Mesendoderm (in vitro differentiated cells): ENCODE measurements at regions not wholly inside any gene's neighbourhood (a gene's known extent, or its start where the extent isn't known, plus 50 kb on each side); places are given as distances from the start of the nearest gene placed in this dataset.

Experiments
- DNase-seq: peaks from one replicate; pipeline ENCODE4 v3.0.0; 2013
- H2AK5ac ChIP-seq: 2 replicates; pipeline ENCODE4 v1.6.1; 2013; ENCODE audit warnings: low read length, inconsistent platforms
- H2BK120ac ChIP-seq: 2 replicates; pipeline ENCODE4 v1.6.1; 2013; ENCODE audit warnings: low read depth, mild to moderate bottlenecking, low read length, moderate library complexity, mixed read lengths
- H2BK15ac ChIP-seq: replicated peaks from 2 replicates; pipeline ENCODE4 v1.6.1; 2013; ENCODE audit warnings: low read depth, mild to moderate bottlenecking, moderate library complexity
- H2BK5ac ChIP-seq: 2 replicates; pipeline ENCODE4 v1.6.1; 2013; ENCODE audit warnings: low read length, inconsistent platforms
- H3K18ac ChIP-seq: 2 replicates; pipeline ENCODE4 v1.6.1; 2013; ENCODE audit warnings: mild to moderate bottlenecking, low read length, mixed read lengths
- H3K23ac ChIP-seq: one replicate; pipeline ENCODE4 v1.6.1; 2013; ENCODE audit warnings: low read length
- H3K27ac ChIP-seq: 2 replicates; pipeline ENCODE4 v1.5.1; 2013; ENCODE audit warnings: low read depth, mild to moderate bottlenecking, inconsistent platforms, low read length, moderate library complexity
- H3K27me3 ChIP-seq: 2 replicates; pipeline ENCODE4 v1.6.1; 2013; ENCODE audit warnings: low read length, control low read depth, mild to moderate bottlenecking, inconsistent platforms; ENCODE audit not compliant: insufficient read depth, poor library complexity
- H3K36me3 ChIP-seq: 2 replicates; pipeline ENCODE4 v1.6.1; 2013; ENCODE audit warnings: low read length, inconsistent platforms; ENCODE audit not compliant: control insufficient read depth, insufficient read depth
- H3K4ac ChIP-seq: one replicate; pipeline ENCODE4 v1.6.1; 2013; ENCODE audit warnings: low read depth, mild to moderate bottlenecking, low read length, moderate library complexity
- H3K4me1 ChIP-seq: 2 replicates; pipeline ENCODE4 v1.6.1; 2013; ENCODE audit warnings: low read depth, low read length, inconsistent platforms; ENCODE audit not compliant: control insufficient read depth
- H3K4me2 ChIP-seq: 2 replicates; pipeline ENCODE4 v1.6.1; 2013; ENCODE audit warnings: low read length
- H3K4me3 ChIP-seq: 2 replicates; pipeline ENCODE4 v1.5.1; 2013; ENCODE audit warnings: mild to moderate bottlenecking, low read length
- H3K56ac ChIP-seq: one replicate; pipeline ENCODE4 v1.6.1; 2013; ENCODE audit warnings: low read length
- H3K79me1 ChIP-seq: 2 replicates; pipeline ENCODE4 v1.6.1; 2013; ENCODE audit warnings: low read length, inconsistent platforms
- H3K79me2 ChIP-seq: 2 replicates; pipeline ENCODE4 v1.6.1; 2013; ENCODE audit warnings: mild to moderate bottlenecking, low read length; ENCODE audit not compliant: control insufficient read depth, insufficient read depth
- H3K9ac ChIP-seq: 2 replicates; pipeline ENCODE4 v1.6.1; 2013; ENCODE audit warnings: low read length, inconsistent platforms
- H4K5ac ChIP-seq: one replicate; pipeline ENCODE4 v1.6.1; 2013; ENCODE audit warnings: low read length
- H4K8ac ChIP-seq: one replicate; pipeline ENCODE4 v1.6.1; 2013; ENCODE audit warnings: low read depth, mild to moderate bottlenecking, control low read depth, low read length, moderate library complexity
- WGBS: extraction: QIAGEN DNeasy Blood & Tissue Kit; methylation state at CpG from one replicate; pipeline ENCODE4 v1.1.7; 2013; ENCODE audit warnings: low lambda C conversion rate, missing lambda C conversion rate; ENCODE audit not compliant: insufficient coverage; ENCODE audit errors: extremely low coverage; 5-methylcytosine and 5-hydroxymethylcytosine counted together

DNA sequence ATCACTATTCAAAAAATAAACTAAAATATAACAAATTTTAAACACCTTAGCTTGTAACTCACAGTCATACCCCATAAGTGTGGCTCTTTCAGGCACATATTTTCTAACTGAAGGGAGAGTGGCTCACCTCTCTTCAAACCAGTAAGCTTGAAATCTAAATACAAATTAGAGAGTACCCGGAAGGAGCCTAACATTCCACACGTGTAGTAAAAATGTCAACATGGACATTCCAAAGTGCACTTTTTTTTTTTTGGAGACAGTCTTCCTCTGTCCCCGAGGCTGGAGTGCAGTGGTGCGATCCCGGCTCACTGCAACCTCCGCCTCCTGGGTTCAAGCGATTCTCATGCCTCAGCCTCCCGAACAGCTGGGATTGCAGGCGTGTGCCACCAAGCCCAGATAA is 275.6 kb upstream of the ADGRL2 start:
- Histone ChIP-seq H3K79me2 (no peaks in the 10 kb centered on the region), H3K9ac (no peak overlapping the region), H2BK5ac (no peak overlapping the region), H3K27me3 (no peaks in the 10 kb centered on the region), H3K23ac (no peak overlapping the region), H2BK120ac (no peak overlapping the region), H4K8ac (no peak overlapping the region), H3K56ac (no peak overlapping the region), H3K27ac (no peak overlapping the region), H3K4ac (no peak overlapping the region), H3K36me3 (no peaks in the 10 kb centered on the region), H3K4me2 (no peak overlapping the region), H3K4me1 (no peaks in the 10 kb centered on the region), H2AK5ac (no peak overlapping the region), H3K18ac (no peak overlapping the region), H2BK15ac (no peak overlapping the region), H4K5ac (no peak overlapping the region), H3K4me3 (no peak overlapping the region), H3K79me1 (no peaks in the 10 kb centered on the region)
- no peak for DNase-seq
- no CpG with 5 or more reads among the region's 9 CpGs for WGBS

DNA sequence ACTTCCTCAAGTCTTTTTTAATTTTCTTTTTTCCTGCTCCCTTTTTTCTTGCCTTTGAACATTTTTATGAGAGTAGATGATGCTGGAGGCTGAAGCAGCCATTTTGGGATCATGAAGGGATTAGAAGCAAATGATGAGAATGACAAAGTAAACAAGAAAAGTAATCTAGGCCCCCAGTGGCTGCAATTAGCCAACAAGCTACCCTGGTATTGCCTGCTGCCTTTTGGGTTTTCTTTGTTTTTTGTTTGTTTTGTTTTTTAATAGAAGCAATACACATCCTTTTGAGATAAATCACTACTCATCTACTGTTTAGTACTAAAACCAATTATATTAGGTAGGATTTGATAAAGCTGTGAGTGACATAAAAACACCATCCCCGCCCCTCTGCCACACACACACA is 280.7 kb upstream of the ADGRL2 start:
- no CpG with 5 or more reads among the region's 1 CpG for WGBS
- Histone ChIP-seq H3K79me2 (no peaks in the 10 kb centered on the region), H4K5ac (no peak overlapping the region), H3K27ac (no peak overlapping the region), H2BK120ac (no peak overlapping the region), H3K23ac (no peak overlapping the region), H2BK15ac (no peak overlapping the region), H2BK5ac (no peak overlapping the region), H3K18ac (no peak overlapping the region), H3K4me2 (no peak overlapping the region), H3K4ac (no peak overlapping the region), H3K9ac (no peak overlapping the region), H3K4me1 (peaks cover 8% of the 10 kb centered on the region), H2AK5ac (no peak overlapping the region), H3K27me3 (no peaks in the 10 kb centered on the region), H3K36me3 (no peaks in the 10 kb centered on the region), H3K79me1 (no peaks in the 10 kb centered on the region), H3K4me3 (no peak overlapping the region), H3K56ac (no peak overlapping the region), H4K8ac (no peak overlapping the region)
- peak; percentile 53 for DNase-seq

DNA sequence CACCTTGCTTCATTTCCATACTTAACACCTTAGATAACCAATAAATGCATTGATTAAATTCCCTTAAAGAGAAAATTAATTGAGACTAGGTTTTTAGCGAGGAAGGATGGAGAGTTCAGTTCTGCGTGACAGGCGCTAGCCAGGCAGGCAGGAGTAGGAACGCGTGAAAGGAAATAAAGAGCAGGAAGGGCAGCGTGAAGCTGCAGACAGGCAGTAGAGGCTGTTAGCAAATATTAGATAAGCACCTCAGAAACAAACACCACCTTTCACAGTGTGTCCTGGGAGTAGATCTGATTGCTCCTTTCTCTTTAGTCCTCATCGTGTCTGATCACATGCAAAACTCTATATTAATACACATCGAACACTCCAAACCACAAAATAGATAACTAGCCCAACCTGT is 282.7 kb upstream of the ADGRL2 start:
- no CpG with 5 or more reads among the region's 8 CpGs for WGBS
- H3K4me1 ChIP-seq = peaks cover 11% of the 10 kb centered on the region
- H4K8ac ChIP-seq = no peak overlapping the region
- no peak overlapping the region for H3K4me2 ChIP-seq
- no peak overlapping the region for H3K27ac ChIP-seq
- no peak overlapping the region for H3K4me3 ChIP-seq
- H3K79me1 ChIP-seq = no peaks in the 10 kb centered on the region
- H3K23ac ChIP-seq = no peak overlapping the region
- no peaks in the 10 kb centered on the region for H3K27me3 ChIP-seq
- H2BK15ac ChIP-seq = no peak overlapping the region
- peak; percentile 59 for DNase-seq
- H3K4ac ChIP-seq = no peak overlapping the region
- H2BK120ac ChIP-seq = no peak overlapping the region
- H3K18ac ChIP-seq = no peak overlapping the region
- no peaks in the 10 kb centered on the region for H3K79me2 ChIP-seq
- H3K56ac ChIP-seq = no peak overlapping the region
- H2AK5ac ChIP-seq = no peak overlapping the region
- H2BK5ac ChIP-seq = no peak overlapping the region
- H3K36me3 ChIP-seq = no peaks in the 10 kb centered on the region
- no peak overlapping the region for H4K5ac ChIP-seq
- H3K9ac ChIP-seq = no peak overlapping the region

DNA sequence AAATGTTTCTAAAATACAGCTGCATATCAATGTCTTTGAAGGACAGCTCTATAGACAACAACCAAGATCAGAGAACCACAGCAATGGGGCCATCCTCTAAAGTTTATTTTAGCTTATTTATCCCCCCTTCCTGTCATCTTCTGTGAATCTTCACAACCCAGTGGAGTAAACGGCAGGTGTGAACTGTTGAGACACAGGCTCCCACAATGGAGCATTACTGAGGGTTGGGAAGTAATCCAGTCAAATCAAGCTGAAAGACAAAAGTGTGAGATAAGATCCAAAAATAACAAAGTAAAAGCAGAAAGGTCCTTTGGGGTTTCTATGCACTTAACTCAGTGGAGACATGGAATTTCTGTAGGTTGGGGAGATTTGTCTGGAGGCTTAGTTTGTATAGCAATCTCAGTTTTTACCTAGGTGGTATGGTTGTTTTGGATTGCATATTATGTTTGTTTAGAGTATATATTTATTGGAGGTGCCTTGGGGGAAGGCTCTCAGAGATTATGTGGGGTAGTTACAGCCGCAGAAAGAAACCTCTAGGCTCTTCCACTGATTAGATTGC is 286.9 kb upstream of the ADGRL2 start:
- Histone ChIP-seq H3K4me2 (no peak overlapping the region), H3K27ac (no peak overlapping the region), H3K4me1 (peaks cover 16% of the 10 kb centered on the region), H3K18ac (no peak overlapping the region), H3K79me2 (no peaks in the 10 kb centered on the region), H3K4me3 (no peak overlapping the region), H3K36me3 (no peaks in the 10 kb centered on the region), H2BK5ac (no peak overlapping the region), H4K8ac (no peak overlapping the region), H3K56ac (no peak overlapping the region), H2BK15ac (no peak overlapping the region), H2AK5ac (no peak overlapping the region), H3K79me1 (no peaks in the 10 kb centered on the region), H2BK120ac (no peak overlapping the region), H3K4ac (peak overlapping the region; percentile 55), H3K27me3 (no peaks in the 10 kb centered on the region), H4K5ac (no peak overlapping the region), H3K23ac (no peak overlapping the region), H3K9ac (no peak overlapping the region)
- no CpG with 5 or more reads among the region's 2 CpGs for WGBS
- DNase-seq = peak; percentile 87

DNA sequence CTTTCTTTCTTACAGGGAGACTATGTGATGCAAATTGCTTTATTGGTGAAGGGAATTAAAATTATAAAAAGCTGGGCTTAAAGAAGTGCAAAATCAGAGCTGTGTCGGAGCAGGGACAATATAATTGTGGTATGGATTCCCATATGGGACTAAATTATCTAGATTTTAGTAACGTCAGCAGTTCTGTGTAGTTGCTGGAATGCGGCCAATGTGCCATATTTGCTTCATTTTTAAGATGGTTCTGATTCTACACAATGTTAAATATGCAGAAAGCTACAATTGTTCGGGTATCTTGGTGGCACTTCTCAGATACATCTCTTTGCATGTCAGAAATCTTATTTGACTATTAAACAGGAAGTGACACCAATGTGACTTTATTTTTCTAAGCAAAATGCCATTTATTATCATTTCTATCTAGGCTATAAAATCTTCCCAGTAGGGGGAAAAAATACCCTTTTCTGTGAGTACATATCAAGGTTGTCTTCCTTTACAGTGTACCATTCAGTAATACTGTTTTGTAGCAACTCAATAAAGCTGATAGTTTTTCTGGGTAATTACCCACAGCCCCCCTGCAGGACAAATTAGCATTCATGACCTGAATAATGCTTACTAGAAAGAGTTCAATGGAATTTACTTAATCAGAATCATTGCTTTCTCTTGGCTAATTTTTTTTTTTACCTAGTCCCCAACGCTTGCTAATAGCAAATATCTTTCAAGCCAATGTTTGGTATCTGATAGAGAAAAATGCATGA is 288.3 kb upstream of the ADGRL2 start:
- Histone ChIP-seq H3K27me3 (no peaks in the 10 kb centered on the region), H2BK15ac (no peak overlapping the region), H2BK5ac (no peak overlapping the region), H3K9ac (no peak overlapping the region), H3K23ac (no peak overlapping the region), H3K4me2 (no peak overlapping the region), H3K4ac (no peak overlapping the region), H3K27ac (no peak overlapping the region), H4K8ac (no peak overlapping the region), H3K18ac (no peak overlapping the region), H4K5ac (no peak overlapping the region), H2BK120ac (no peak overlapping the region), H2AK5ac (no peak overlapping the region), H3K36me3 (no peaks in the 10 kb centered on the region), H3K4me1 (peaks cover 10% of the 10 kb centered on the region), H3K79me1 (no peaks in the 10 kb centered on the region), H3K56ac (no peak overlapping the region), H3K4me3 (no peak overlapping the region), H3K79me2 (no peaks in the 10 kb centered on the region)
- WGBS = no CpG with 5 or more reads among the region's 5 CpGs
- DNase-seq = no peak

DNA sequence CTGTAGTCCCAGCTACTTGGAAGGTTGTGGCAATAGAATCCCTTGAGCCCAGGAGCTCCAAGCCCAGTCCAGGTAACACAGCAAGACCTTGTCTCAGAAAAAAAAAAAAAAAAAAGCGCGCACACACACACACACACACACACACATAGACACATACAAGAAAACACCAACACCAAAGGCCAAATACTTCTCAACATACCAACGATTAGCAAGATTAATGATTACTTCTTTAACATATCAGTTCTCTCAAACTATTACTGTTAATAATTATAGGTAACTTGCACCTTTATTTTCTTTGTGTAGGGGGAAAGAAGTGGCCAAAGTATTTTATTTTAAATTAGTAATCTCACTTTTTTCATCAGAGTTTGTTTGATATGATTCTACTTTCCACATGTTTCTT is 289.5 kb upstream of the ADGRL2 start:
- Histone ChIP-seq H2BK5ac (no peak overlapping the region), H3K9ac (no peak overlapping the region), H3K4me2 (no peak overlapping the region), H3K27me3 (no peaks in the 10 kb centered on the region), H3K23ac (no peak overlapping the region), H3K4me1 (peaks cover 9% of the 10 kb centered on the region), H4K5ac (no peak overlapping the region), H4K8ac (no peak overlapping the region), H3K4ac (no peak overlapping the region), H3K79me1 (no peaks in the 10 kb centered on the region), H3K36me3 (no peaks in the 10 kb centered on the region), H3K79me2 (no peaks in the 10 kb centered on the region), H2BK120ac (no peak overlapping the region), H2BK15ac (no peak overlapping the region), H3K27ac (no peak overlapping the region), H3K18ac (no peak overlapping the region), H2AK5ac (no peak overlapping the region), H3K56ac (no peak overlapping the region), H3K4me3 (no peak overlapping the region)
- no CpG with 5 or more reads among the region's 3 CpGs for WGBS
- no peak for DNase-seq
